ENCODE measurements at regions not wholly inside any gene's neighbourhood (a gene's known extent, or its start where the extent isn't known, plus 50 kb on each side); places are given as distances from the start of the nearest gene placed in this dataset.

DNA sequence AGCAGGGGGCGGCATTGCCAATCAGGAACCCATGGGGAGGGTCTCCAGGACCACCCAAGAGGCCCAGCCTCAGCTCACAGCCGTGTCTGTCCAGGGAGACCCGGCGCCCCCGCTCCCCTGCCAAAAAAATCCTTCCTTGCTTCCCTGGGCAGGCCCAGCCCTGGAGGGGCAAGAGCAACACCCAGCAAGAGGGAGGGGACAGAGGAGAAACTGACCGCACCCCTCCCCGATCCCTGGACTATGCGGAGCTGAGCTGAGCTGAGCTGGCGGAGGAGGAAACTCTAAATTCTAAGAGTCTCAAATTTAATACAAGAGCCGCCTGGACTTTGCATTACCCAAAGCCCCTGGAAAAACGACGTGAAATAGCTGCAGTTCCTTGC lies 52.0 kb upstream of the SHISAL1 start:
- TF ChIP-seq POLR2A (IDR thresholded peaks at IDR 0.05) = no peak
- no peak for TF ChIP-seq CTCF (IDR thresholded peaks at IDR 0.05)
